LNCaP clone FGC (cell line): ENCODE measurements at regions not wholly inside any gene's neighbourhood (a gene's known extent, or its start where the extent isn't known, plus 50 kb on each side); places are given as distances from the start of the nearest gene placed in this dataset.
"Not testable (repeated sequence)": the region's sequence is repeated elsewhere in the genome, so short reads cannot be mapped to it uniquely, and the experiment has no call there.

Experiments used
- DNase-seq: peaks from one replicate; pipeline ENCODE4 v3.0.0-alpha.2; 2011; ENCODE audit warnings: low read depth
- H3K4me3 ChIP-seq: 2 replicates; pipeline ENCODE4 v1.5.1; 2011; ENCODE audit warnings: mild to moderate bottlenecking, low read depth, low read length, control low read depth
- CTCF ChIP-seq: IDR thresholded peaks from 2 replicates; pipeline ENCODE4 v1.5.1; 2012; ENCODE audit warnings: mild to moderate bottlenecking; ENCODE audit not compliant: control insufficient read depth, insufficient read depth; ENCODE audit errors: extremely low read depth

GRCh38 chr6:47416396-47417345 is 60.9 kb upstream of the CD2AP start:
- TF ChIP-seq CTCF = no peak
- no peak for DNase-seq
- no peak overlapping the region for H3K4me3 ChIP-seq

GRCh38 chr6:47419621-47420020 is 58.0 kb upstream of the CD2AP start:
- no peak for DNase-seq
- no peak overlapping the region for H3K4me3 ChIP-seq
- no peak for TF ChIP-seq CTCF

- no peak overlapping the region for H3K4me3 ChIP-seq
- no peak for TF ChIP-seq CTCF
- DNase-seq = no peak
Measured at GRCh38 chr6:47420394-47421371, 56.9 kb upstream of the CD2AP start.

- no peak for DNase-seq
- H3K4me3 ChIP-seq = no peak overlapping the region
- TF ChIP-seq CTCF = no peak
Measured at GRCh38 chr6:47423079-47423478, 54.5 kb upstream of the CD2AP start.

- no peak overlapping the region for H3K4me3 ChIP-seq
- no peak for DNase-seq
- no peak for TF ChIP-seq CTCF
Measured at GRCh38 chr6:47424436-47424836, 53.2 kb upstream of the CD2AP start.

GRCh38 chr6:47425724-47426123 is 51.9 kb upstream of the CD2AP start:
- not testable (repeated sequence) for DNase-seq, H3K4me3 ChIP-seq
